ENCODE measurements at regions not wholly inside any gene's neighbourhood (a gene's known extent, or its start where the extent isn't known, plus 50 kb on each side); places are given as distances from the start of the nearest gene placed in this dataset.

DNA sequence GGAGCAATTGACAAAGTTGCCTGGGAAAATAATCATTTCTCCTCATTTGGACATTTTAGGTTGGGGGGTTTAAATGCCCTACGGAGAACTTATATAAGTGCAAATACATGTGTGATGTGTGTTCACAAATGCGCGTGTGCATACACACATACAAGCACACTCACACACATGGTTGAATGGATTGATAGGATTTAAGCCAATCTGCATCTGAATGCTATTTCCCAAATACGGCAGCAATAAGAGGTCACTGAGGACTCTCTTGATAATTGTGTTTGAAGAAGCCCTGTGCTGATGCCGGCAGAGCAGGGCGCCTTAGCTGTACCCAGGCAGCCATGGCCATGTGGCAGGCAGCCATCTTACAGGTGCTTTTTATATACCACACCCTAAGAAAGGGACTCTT, 165.3 kb upstream of the LEF1 start:
- CTCF ChIA-PET = no interaction called here
- POLR2A ChIA-PET = no interaction called here
- no peaks in the 10 kb centered on the region for H3K27me3 ChIP-seq (ENCODE audit: control insufficient read depth, insufficient read depth, low read length)
- no peak overlapping the region for H3K27ac ChIP-seq (ENCODE audit: low read depth, low read length)
- TF ChIP-seq, protein P1, sequence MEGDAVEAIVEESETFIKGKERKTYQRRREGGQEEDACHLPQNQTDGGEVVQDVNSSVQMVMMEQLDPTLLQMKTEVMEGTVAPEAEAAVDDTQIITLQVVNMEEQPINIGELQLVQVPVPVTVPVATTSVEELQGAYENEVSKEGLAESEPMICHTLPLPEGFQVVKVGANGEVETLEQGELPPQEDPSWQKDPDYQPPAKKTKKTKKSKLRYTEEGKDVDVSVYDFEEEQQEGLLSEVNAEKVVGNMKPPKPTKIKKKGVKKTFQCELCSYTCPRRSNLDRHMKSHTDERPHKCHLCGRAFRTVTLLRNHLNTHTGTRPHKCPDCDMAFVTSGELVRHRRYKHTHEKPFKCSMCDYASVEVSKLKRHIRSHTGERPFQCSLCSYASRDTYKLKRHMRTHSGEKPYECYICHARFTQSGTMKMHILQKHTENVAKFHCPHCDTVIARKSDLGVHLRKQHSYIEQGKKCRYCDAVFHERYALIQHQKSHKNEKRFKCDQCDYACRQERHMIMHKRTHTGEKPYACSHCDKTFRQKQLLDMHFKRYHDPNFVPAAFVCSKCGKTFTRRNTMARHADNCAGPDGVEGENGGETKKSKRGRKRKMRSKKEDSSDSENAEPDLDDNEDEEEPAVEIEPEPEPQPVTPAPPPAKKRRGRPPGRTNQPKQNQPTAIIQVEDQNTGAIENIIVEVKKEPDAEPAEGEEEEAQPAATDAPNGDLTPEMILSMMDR (IDR thresholded peaks at IDR 0.05; ENCODE audit: low read depth, low read length) = no peak
- no peak overlapping the region for H3K4me3 ChIP-seq (ENCODE audit: low read depth, low read length)
- H3K9me3 ChIP-seq (ENCODE audit: control insufficient read depth, insufficient read depth, low read length) = no peaks in the 10 kb centered on the region
- no peak for DNase-seq (ENCODE audit: low read depth, low spot score)

DNA sequence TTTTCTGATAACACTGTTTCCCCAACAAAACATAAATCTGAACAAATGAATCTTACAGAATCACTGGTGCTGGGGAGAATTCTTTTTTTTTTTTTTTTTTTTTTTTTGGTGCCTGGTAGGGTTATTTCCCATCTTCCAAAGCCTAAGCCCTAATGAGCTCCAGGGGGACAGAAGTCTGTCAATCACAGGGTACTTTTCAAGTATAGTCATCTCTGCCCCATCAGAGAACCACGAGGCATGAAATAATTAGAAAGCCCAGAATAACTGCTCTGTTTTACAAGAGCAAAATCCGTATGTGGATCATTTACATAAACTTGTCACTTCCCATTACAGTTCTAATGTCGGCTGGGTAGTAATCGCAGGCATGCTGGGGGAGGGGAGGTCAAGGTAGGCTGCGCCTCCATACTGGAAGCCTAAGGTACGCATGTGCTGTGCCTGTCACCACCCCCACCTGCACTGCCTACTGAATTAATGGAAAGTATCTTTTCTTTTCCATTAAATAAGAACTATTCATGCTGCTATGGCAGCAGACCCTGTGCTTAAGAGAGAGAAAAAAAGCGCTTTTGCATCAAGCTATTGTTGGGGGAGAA, 164.7 kb upstream of the LEF1 start:
- H3K27ac ChIP-seq (ENCODE audit: low read depth, low read length) = no peak overlapping the region
- no peak for DNase-seq (ENCODE audit: low read depth, low spot score)
- CTCF ChIA-PET = no interaction called here
- POLR2A ChIA-PET = no interaction called here
- TF ChIP-seq, protein P1 (IDR thresholded peaks at IDR 0.05; ENCODE audit: low read depth, low read length) = no peak
- no peaks in the 10 kb centered on the region for H3K9me3 ChIP-seq (ENCODE audit: control insufficient read depth, insufficient read depth, low read length)
- no peak overlapping the region for H3K4me3 ChIP-seq (ENCODE audit: low read depth, low read length)
- H3K27me3 ChIP-seq (ENCODE audit: control insufficient read depth, insufficient read depth, low read length) = no peaks in the 10 kb centered on the region

DNA sequence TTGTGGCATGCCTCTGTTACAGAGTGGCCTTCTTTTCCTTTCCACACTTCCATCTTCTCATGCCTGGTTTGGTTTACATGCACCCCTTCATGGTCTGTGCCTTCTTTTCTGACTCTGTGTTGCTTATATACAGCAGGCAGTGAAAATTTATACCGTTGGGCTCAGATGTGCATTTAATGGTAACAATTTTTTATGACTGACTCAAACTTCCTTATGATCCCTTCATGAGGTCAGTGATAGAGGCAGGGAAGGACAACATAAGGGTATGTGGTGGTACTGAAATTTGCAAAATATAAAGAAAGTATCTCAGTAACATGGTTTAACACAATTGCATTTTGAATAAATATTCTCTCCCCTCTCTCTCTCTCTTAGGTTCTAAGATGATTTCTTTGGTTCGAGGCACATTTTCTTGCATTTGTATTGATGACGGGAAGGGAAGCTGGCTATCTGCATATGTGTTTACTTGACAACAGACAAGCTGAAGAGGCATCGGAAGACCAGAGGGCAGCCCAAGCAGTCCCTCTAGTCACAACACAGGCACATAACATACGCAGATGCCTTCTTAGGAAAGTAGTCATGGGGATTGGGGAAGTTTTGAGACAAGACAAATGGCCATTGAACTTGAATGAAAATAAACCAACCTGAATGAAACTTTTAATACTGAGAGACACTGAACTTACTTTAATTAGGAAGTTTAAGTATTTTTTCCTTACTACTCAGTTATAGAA, 163.3 kb upstream of the LEF1 start:
- CTCF ChIA-PET = no interaction called here
- POLR2A ChIA-PET = no interaction called here
- Histone ChIP-seq H3K27me3 (ENCODE audit: control insufficient read depth, insufficient read depth, low read length) (no peaks in the 10 kb centered on the region), H3K4me3 (ENCODE audit: low read depth, low read length) (no peak overlapping the region), H3K9me3 (ENCODE audit: control insufficient read depth, insufficient read depth, low read length) (no peaks in the 10 kb centered on the region), H3K27ac (ENCODE audit: low read depth, low read length) (no peak overlapping the region)
- DNase-seq (ENCODE audit: low read depth, low spot score) = no peak
- TF ChIP-seq, protein P1 (IDR thresholded peaks at IDR 0.05; ENCODE audit: low read depth, low read length) = no peak

GRCh38 chr4:108328383-108328732, 159.6 kb upstream of the LEF1 start:
- no peak for DNase-seq (ENCODE audit: low read depth, low spot score)
- ChIA-PET CTCF (no interaction called here), POLR2A (no interaction called here)
- no peaks in the 10 kb centered on the region for H3K27me3 ChIP-seq (ENCODE audit: control insufficient read depth, insufficient read depth, low read length)
- H3K9me3 ChIP-seq (ENCODE audit: control insufficient read depth, insufficient read depth, low read length) = no peaks in the 10 kb centered on the region
- TF ChIP-seq, protein P1 (IDR thresholded peaks at IDR 0.05; ENCODE audit: low read depth, low read length) = no peak
- no peak overlapping the region for H3K27ac ChIP-seq (ENCODE audit: low read depth, low read length)
- H3K4me3 ChIP-seq (ENCODE audit: low read depth, low read length) = no peak overlapping the region

DNA sequence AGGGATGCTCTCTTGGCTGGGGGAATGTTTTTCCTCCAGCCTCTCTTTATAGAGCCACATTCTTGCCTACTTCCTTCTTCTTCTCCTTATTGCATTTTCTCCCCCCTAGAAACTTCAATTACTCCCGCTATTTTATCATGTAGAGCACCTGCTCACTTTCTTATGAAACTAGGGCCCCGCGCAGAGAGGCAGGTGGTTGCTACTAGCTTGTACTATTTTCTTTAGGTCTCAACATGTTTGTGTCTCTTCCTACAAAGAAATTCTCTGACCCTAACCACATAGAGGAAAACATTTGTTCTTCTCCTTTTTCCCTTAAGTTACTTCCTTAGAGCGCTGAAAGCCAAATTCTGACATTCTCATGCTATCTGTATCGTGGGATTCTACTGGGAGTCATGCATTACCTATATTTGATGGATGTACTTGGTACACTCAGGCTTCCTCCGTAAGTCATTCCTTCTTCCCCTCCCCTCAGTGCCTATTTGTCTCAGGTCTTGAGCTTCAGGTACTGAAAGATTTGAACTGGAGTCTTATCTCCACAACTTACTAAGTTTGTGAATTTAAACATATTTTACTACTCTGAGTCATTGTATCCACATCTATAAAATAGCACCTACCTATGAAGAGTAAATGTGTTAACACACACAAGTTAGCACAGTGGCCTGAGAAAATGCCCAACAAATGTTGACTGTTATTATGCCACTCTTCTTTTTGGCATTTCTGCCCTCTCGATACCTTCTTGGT, 159.1 kb upstream of the LEF1 start:
- DNase-seq (ENCODE audit: low read depth, low spot score) = no peak
- no peaks in the 10 kb centered on the region for H3K27me3 ChIP-seq (ENCODE audit: control insufficient read depth, insufficient read depth, low read length)
- POLR2A ChIA-PET = no interaction called here
- H3K4me3 ChIP-seq (ENCODE audit: low read depth, low read length) = no peak overlapping the region
- CTCF ChIA-PET = no interaction called here
- H3K27ac ChIP-seq (ENCODE audit: low read depth, low read length) = no peak overlapping the region
- no peaks in the 10 kb centered on the region for H3K9me3 ChIP-seq (ENCODE audit: control insufficient read depth, insufficient read depth, low read length)
- TF ChIP-seq, protein P1 (IDR thresholded peaks at IDR 0.05; ENCODE audit: low read depth, low read length) = no peak
